Occipital lobe (tissue), 1 donor: ENCODE measurements at regions not wholly inside any gene's neighbourhood (a gene's known extent, or its start where the extent isn't known, plus 50 kb on each side); places are given as distances from the start of the nearest gene placed in this dataset.
"Not testable (repeated sequence)": the region's sequence is repeated elsewhere in the genome, so short reads cannot be mapped to it uniquely, and the experiment has no call there.

Experiments
- DNase-seq: peaks from one replicate; lab custom pipeline; 2025; lab: John Stamatoyannopoulos, UW

DNA sequence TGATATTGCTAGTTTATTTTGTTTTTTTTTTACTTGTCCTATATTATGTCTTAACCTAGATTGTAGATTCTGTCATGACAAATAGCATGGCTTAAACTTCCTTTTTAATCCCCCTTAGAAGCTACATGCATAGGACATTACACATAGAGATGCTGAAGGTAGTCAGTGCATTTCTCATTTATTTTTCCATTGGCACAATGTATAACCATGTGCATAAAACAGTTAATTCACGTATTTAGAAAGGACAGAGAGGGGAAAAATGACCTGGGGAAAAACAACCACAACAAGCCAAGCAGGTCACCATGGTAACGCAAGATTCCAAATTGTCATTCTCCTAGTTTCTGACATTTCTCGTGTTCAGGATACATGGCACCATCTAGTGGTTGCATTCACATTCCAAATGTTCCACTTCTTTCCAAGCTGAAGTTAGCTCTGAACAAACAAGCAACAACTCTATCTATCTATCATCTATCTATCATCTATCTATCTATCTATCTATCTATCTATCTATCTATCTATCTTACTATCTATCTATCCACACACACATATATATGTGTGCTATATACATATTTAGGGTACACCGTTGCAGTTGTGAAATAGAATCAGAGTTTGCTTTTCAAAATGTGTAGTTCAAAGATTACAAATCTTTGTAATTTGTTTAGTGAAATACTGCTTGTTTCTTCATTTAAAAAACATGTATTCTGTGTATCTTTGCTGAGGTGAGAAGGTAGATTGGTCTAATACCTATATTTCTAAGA lies 487.2 kb upstream of the ST8SIA4 start:
- DNase-seq: no peak

GRCh38 chr5:101385276-101385675 lies 482.2 kb upstream of the ST8SIA4 start:
- DNase-seq: no peak

- DNase-seq: no peak
These were observed 467.1 kb upstream of the ST8SIA4 start for GRCh38 chr5:101370181-101370580.

DNA sequence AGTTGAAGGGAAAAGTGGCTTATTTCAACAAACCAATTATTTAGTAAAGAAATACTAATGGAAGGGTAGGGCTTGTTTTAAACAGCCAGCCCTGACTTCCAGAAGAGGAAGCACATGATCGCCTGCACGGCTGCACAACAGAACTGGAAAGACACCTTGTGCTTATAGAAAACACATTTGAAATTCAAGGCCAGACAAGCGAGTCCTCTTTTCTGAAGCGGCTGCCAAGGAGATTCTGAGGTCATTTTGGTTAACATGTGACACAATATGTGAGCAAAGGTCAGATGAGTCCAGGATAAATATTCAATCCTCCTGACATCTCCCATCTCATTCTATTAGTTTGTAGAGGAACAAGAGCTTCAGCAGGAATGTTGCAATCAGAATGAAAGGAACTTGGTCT lies 461.4 kb upstream of the ST8SIA4 start:
- DNase-seq: no peak

GRCh38 chr5:101362067-101362466 lies 459.0 kb upstream of the ST8SIA4 start:
- no peak for DNase-seq

DNA sequence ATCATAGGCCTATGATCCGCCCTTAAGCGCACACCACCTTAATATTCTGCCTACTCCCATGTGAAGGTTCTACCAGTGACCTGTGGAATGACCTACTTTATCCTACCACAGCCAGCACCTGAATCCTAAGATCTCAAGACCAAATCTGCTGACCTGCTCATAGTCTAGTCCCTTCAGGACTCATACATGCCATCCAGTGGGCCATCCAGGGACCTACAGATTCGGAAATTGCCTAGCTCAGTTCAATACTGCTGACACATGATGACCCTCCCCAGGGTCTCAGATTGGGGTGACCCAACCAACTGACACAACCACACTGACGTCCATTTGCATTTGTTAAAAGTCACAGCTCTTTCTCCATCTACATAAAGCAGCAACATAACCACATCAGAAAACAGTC lies 443.8 kb upstream of the ST8SIA4 start:
- DNase-seq: no peak

DNA sequence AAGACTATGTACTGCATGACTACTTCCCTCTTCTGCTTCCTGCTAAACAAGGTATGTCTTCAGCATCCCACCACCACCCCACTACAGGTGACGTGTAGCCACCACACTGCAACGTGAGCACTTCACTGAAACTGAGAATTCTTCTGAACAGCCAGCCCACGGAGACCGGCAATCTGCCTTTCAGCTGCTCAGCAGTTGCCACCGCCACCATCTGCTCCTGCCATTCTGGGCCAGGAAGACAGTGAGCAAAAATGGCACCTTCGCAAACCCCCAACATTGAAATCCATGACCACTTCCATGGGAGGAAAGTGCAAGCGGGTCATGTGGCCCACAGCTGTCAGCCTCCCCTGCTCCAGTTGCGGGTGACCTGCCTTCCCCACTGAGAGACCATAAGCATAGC lies 443.4 kb upstream of the ST8SIA4 start:
- DNase-seq: no peak

DNA sequence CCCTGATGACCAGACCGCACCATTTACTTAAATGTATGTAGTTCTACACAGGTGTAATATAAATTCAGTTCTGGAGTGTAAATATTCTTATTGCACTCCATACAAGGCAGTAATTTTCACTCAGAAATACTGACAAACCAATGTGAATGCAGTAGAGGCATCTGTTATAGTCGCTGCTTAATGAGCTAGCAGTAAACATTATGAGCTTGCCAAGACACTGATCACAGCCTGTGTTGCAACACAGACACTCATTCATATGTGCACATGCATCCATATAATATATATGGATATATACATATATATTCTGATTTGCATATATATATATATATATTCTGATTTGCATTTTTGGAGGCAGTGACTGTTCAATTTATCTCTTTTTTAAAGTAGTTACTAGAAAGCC lies 435.1 kb upstream of the ST8SIA4 start:
- no peak for DNase-seq

DNA sequence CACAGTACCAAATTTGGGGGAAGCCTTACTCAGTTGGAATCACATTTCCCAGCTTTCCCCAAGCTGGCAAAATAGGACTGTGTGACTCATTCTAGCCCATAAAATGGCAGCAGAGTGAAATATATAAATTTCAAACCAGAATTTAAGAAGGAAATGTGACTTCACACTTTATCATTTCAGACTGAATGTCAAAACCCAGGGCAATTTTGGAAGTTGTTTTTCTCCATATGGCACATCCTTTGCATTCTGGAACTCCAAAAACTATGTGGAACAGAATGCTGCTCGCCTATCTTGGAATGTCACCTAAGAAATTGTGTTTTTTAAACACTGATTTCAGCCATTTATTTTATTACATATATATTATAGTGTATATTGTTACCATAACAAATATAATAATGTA lies 424.7 kb upstream of the ST8SIA4 start:
- DNase-seq: no peak

DNA sequence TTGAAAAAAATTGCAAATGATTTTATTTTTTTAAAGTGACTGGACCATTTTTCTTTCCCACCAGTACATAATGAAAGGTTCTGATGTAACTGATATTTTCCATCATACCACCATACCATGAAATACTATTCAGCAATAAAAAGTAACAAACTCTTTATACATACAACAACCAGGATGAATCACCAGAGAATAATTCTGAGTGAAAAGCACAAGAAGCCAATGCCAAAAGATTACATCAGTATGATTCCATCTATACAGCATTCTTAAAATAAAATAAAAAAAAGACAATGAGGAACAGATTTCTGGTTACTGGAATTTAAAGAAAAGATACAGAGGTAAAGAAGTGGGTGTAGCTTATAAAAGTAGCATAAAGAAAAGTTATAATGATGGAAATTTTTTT lies 423.7 kb upstream of the ST8SIA4 start:
- DNase-seq: no peak

- DNase-seq: not testable (repeated sequence)
These were observed 413.3 kb upstream of the ST8SIA4 start for GRCh38 chr5:101316401-101316800.

- DNase-seq: no peak
These were observed 403.5 kb upstream of the ST8SIA4 start for GRCh38 chr5:101306391-101307137.

- no peak for DNase-seq
These were observed 393.4 kb upstream of the ST8SIA4 start for GRCh38 chr5:101296477-101296876.

- DNase-seq: no peak
These were observed 389.1 kb upstream of the ST8SIA4 start for GRCh38 chr5:101292199-101292598.

- not testable (repeated sequence) for DNase-seq
These were observed 387.7 kb upstream of the ST8SIA4 start for GRCh38 chr5:101290761-101291160.

DNA sequence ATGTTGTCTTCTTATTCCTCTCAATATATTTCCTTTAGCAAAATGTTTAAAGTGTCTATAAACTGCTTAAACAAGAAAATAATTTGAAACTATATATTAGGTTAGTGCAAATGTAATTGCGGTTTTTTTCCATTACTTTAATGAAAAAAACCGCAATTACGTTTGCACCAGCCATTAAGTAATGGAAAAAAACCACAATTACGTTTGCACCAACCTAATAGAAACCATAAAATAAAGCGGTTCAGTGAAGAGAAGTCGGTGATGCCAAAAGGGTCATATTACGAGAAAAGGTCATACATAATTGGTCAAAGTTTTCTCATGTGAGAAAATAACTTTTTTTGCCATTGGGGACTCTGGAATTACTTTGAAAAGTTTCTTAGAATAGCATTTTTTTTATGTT lies 385.6 kb upstream of the ST8SIA4 start:
- no peak for DNase-seq

- DNase-seq: no peak
These were observed 381.8 kb upstream of the ST8SIA4 start for GRCh38 chr5:101284736-101285375.

DNA sequence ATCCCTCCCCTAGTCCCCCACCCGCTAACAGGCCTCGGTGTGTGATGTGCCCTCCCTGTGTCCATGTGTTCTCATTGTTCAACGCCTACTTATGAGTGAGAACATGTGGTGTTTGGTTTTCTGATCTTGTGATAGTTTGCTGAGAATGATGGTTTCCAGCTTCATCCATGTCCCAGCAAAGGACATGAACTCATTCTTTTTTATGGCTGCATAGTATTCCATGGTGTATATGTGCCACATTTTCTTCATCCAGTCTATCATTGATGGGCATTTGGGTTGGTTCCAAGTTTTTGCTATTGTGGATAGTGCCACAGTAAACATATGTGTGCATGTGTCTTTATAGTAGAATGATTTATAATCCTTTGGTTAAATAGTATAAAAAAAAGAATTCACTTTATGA lies 380.9 kb upstream of the ST8SIA4 start:
- DNase-seq: not testable (repeated sequence)

GRCh38 chr5:101278917-101279316 lies 375.8 kb upstream of the ST8SIA4 start:
- DNase-seq: no peak

DNA sequence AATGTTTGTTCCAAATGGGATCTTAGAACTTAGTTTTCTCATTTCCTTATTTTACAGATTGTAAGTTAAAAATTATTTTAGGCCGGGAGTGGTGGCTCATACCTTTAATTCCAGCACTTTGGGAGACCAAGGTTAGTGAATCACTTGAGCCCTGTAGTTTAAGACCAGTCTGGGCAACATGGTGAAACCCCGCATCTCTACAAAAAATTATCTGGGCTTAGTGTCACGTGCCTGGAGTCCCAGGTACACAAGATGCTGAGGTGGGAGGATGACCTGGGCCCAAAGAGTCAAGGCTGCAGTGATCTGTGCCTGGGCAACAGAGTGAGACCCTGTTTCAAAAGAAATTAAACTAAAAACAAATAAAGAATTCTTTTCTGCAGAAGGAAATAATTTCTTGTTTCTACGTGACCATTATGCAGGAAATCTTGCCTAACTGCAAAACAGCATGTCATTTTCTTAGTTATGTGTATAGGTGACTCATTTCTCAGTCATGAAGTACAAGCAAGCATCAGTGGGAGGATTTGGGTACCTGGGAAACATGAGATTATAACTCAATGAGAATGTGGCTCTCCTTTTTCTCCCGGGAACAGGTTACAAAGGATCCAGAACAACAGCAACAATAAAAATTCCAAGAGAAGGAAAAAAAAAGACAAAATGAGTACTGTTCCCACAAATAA lies 375.1 kb upstream of the ST8SIA4 start:
- DNase-seq: no peak

- DNase-seq: no peak
These were observed 368.9 kb upstream of the ST8SIA4 start for GRCh38 chr5:101271945-101272344.

DNA sequence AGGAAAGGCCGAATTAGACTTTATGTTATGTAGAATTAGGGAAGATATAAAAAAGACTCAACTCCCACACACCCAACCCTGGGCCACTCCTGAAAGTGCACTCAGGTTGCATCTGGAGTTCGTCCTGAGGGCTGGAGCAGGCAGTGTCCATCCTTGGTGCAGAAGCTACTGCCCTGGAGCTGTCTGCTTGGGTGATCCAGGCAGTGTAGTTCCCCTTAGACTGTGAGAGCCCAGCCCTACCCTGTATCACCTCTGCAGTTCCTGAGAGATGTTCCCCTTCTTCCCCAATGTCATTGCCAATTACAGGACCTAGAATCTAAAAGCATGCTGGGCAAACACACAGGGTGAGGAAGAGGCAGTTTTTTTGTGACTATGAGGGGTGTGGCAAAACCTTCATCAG lies 368.3 kb upstream of the ST8SIA4 start:
- DNase-seq: no peak
